CD4-positive, alpha-beta T cell (primary cell): ENCODE measurements at regions not wholly inside any gene's neighbourhood (a gene's known extent, or its start where the extent isn't known, plus 50 kb on each side); places are given as distances from the start of the nearest gene placed in this dataset.

Experiments used
- ATAC-seq: fragments of 200-7000 bp; cut with Tn5 transposase; one replicate; pipeline ENCODE4 v1.10.0; 2022; ENCODE audit warnings: mild to moderate bottlenecking; ENCODE audit not compliant: poor library complexity
- CTCF ChIA-PET: fragments of 350-600 bp; sonication (Branson Sonifier 250); formaldehyde crosslinking; loops from one replicate; lab custom pipeline; 2021; ENCODE audit warnings: antibody characterized with exemption, inconsistent platforms; lab: Charles Lee
- POLR2A ChIA-PET: fragments of 350-600 bp; sonication (Branson Sonifier 250); formaldehyde crosslinking; loops from one replicate; lab custom pipeline; 2021; ENCODE audit warnings: antibody characterized with exemption, inconsistent platforms; lab: Charles Lee
- DNase-seq, 14 experiments: peaks; one replicate each; pipeline ENCODE4 v3.0.0-alpha.2; 2013 to 2020; ENCODE audit warnings: mixed read lengths in 2 of 14
- H3K27ac ChIP-seq, 2 donors: one replicate each; pipeline versions ENCODE4 v1.5.1 to v1.7.0; 2013; ENCODE audit warnings: low read length in 2 of 2, low read depth in 1 of 2, mild to moderate bottlenecking in 1 of 2
- H3K27me3 ChIP-seq, 2 experiments: 1 replicate in 1 of 2; 2 replicates in 1 of 2; pipeline versions ENCODE4 v1.6.1 to v1.7.0; 2013; ENCODE audit warnings: low read length in 2 of 2, control low read depth in 1 of 2, mild to moderate bottlenecking in 1 of 2, moderate library complexity in 1 of 2; ENCODE audit not compliant: insufficient read depth in 2 of 2, control insufficient read depth in 1 of 2
- H3K36me3 ChIP-seq: one replicate; pipeline ENCODE4 v1.6.1; 2013; ENCODE audit warnings: low read length, control low read depth; ENCODE audit not compliant: insufficient read depth
- H3K4me1 ChIP-seq: one replicate; pipeline ENCODE4 v1.6.1; 2013; ENCODE audit warnings: low read length, control low read depth; ENCODE audit not compliant: insufficient read depth
- H3K4me3 ChIP-seq: one replicate; pipeline ENCODE4 v1.5.1; 2013; ENCODE audit warnings: mild to moderate bottlenecking, low read length, moderate library complexity
- H3K9me3 ChIP-seq, 2 experiments: 1 replicate in 1 of 2; 2 replicates in 1 of 2; pipeline versions ENCODE4 v1.6.1 to v1.7.0; 2013; ENCODE audit warnings: low read length in 2 of 2, mild to moderate bottlenecking in 2 of 2, control low read depth in 1 of 2, moderate library complexity in 1 of 2; ENCODE audit not compliant: control insufficient read depth in 1 of 2, insufficient read depth in 1 of 2
- H3K27ac Mint-ChIP-seq: one replicate; pipeline ENCODE4 v1.8.0; 2020; ENCODE audit warnings: mixed read lengths
- H3K27me3 Mint-ChIP-seq: one replicate; pipeline ENCODE4 v1.8.0; 2021; ENCODE audit warnings: mixed read lengths
- H3K36me3 Mint-ChIP-seq: one replicate; pipeline ENCODE4 v1.8.0; 2021; ENCODE audit warnings: low read depth, mixed read lengths
- H3K4me1 Mint-ChIP-seq: one replicate; pipeline ENCODE4 v1.8.0; 2021; ENCODE audit warnings: low read depth, mixed read lengths
- H3K4me3 Mint-ChIP-seq: one replicate; pipeline ENCODE4 v1.8.0; 2020; ENCODE audit warnings: mild to moderate bottlenecking, mixed read lengths
- H3K9me3 Mint-ChIP-seq: one replicate; pipeline ENCODE4 v1.8.0; 2020; ENCODE audit warnings: mixed read lengths
- intact Hi-C, 2 experiments: fragments of 100-400 bp; cut with DNase I in 1 of 2; cut with micrococcal nuclease in 1 of 2; formaldehyde crosslinking; loops; one replicate each; pipeline versions ENCODE4 v1.15.1 to v1.9.0; 2023 to 2025; cut with DNase I, micrococcal nuclease
- TF ChIP-seq, protein P1 (sequence below): fragments of 200-600 bp; IDR thresholded peaks from one replicate; pipeline ENCODE4 v1.8.0; 2022; ENCODE audit warnings: antibody characterized with exemption, mild to moderate bottlenecking

GRCh38 chr5:39598661-39599248 is 174.0 kb upstream of the DAB2 start:
- Histone ChIP-seq H3K27me3 (peaks cover 5 to 21% of the 10 kb centered on the region in 2 experiments), H3K4me3 (no peak overlapping the region), H3K9me3 (no peaks in the 10 kb centered on the region), H3K36me3 (no peaks in the 10 kb centered on the region), H3K4me1 (no peaks in the 10 kb centered on the region), H3K27ac (no peak overlapping the region)
- POLR2A ChIA-PET: no interaction called here
- Mint-ChIP-seq H3K36me3 (no peaks in the 10 kb centered on the region), H3K4me3 (no peak overlapping the region), H3K9me3 (no peaks in the 10 kb centered on the region), H3K27ac (no peak overlapping the region), H3K27me3 (peaks cover 45% of the 10 kb centered on the region), H3K4me1 (no peaks in the 10 kb centered on the region)
- DNase-seq (peak in 1 of 14 experiments; percentile 5), ATAC-seq (no peak)
- TF ChIP-seq, protein P1, sequence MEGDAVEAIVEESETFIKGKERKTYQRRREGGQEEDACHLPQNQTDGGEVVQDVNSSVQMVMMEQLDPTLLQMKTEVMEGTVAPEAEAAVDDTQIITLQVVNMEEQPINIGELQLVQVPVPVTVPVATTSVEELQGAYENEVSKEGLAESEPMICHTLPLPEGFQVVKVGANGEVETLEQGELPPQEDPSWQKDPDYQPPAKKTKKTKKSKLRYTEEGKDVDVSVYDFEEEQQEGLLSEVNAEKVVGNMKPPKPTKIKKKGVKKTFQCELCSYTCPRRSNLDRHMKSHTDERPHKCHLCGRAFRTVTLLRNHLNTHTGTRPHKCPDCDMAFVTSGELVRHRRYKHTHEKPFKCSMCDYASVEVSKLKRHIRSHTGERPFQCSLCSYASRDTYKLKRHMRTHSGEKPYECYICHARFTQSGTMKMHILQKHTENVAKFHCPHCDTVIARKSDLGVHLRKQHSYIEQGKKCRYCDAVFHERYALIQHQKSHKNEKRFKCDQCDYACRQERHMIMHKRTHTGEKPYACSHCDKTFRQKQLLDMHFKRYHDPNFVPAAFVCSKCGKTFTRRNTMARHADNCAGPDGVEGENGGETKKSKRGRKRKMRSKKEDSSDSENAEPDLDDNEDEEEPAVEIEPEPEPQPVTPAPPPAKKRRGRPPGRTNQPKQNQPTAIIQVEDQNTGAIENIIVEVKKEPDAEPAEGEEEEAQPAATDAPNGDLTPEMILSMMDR: no peak
- intact Hi-C loops: loop anchor here in 1 of 2 experiments (5.0 kb wide), 2 partner anchors 1094 to 1139 kb away; no protein-coding TSS in a partner anchor
- CTCF ChIA-PET: no interaction called here

- no peaks in the 10 kb centered on the region for H3K9me3 ChIP-seq
- ChIA-PET POLR2A (no interaction called here), CTCF (no interaction called here)
- H3K27me3 ChIP-seq: peaks cover 0 to 4% of the 10 kb centered on the region in 2 experiments
- no peak for ATAC-seq
- intact Hi-C loops: no loop called here
- Mint-ChIP-seq H3K36me3 (no peaks in the 10 kb centered on the region), H3K4me3 (no peak overlapping the region), H3K4me1 (no peaks in the 10 kb centered on the region), H3K27me3 (peaks cover 23% of the 10 kb centered on the region), H3K27ac (no peak overlapping the region), H3K9me3 (no peaks in the 10 kb centered on the region)
- no peaks in the 10 kb centered on the region for H3K36me3 ChIP-seq
- H3K27ac ChIP-seq: no peak overlapping the region
- TF ChIP-seq, protein P1: no peak
- no peak overlapping the region for H3K4me3 ChIP-seq
- no peaks in the 10 kb centered on the region for H3K4me1 ChIP-seq
- DNase-seq: no peak
Observed at GRCh38 chr5:39588179-39588578, 163.4 kb upstream of the DAB2 start.

DNA sequence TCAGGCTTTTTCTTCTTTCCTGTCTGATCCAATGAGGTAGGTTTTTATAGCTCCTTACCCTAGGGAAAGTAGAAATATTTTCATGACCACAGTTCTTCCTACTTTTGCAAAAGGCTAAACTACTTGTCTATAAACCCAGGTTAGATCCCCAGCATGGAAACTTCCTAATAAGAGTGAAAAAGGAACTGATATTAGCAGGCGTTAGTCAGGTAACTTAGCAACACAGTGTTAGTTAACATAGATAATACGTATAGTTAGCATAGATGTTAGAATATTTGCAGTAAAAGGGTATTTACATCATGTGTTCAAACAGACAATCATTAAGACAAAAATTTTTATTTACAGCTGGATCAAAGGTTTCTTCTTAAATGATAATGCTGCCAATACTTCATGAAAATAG is 162.9 kb upstream of the DAB2 start:
- no peak overlapping the region for H3K4me3 Mint-ChIP-seq
- no peaks in the 10 kb centered on the region for H3K36me3 Mint-ChIP-seq
- TF ChIP-seq, protein P1: no peak
- no peaks in the 10 kb centered on the region for H3K4me1 Mint-ChIP-seq
- Histone ChIP-seq H3K36me3 (no peaks in the 10 kb centered on the region), H3K9me3 (no peaks in the 10 kb centered on the region), H3K4me3 (no peak overlapping the region), H3K4me1 (no peaks in the 10 kb centered on the region), H3K27me3 (peaks cover 0 to 4% of the 10 kb centered on the region in 2 experiments), H3K27ac (no peak overlapping the region)
- H3K27me3 Mint-ChIP-seq: peaks cover 22% of the 10 kb centered on the region
- intact Hi-C loops: no loop called here
- H3K9me3 Mint-ChIP-seq: no peaks in the 10 kb centered on the region
- POLR2A ChIA-PET: no interaction called here
- CTCF ChIA-PET: no interaction called here
- ATAC-seq: no peak
- H3K27ac Mint-ChIP-seq: no peak overlapping the region
- DNase-seq: no peak
